NCI-H2029 (cell line): ENCODE measurements at regions not wholly inside any gene's neighbourhood (a gene's known extent, or its start where the extent isn't known, plus 50 kb on each side); places are given as distances from the start of the nearest gene placed in this dataset.

Source experiments
- DNase-seq: peaks from one replicate; lab custom pipeline; 2025; lab: John Stamatoyannopoulos, UW

DNA sequence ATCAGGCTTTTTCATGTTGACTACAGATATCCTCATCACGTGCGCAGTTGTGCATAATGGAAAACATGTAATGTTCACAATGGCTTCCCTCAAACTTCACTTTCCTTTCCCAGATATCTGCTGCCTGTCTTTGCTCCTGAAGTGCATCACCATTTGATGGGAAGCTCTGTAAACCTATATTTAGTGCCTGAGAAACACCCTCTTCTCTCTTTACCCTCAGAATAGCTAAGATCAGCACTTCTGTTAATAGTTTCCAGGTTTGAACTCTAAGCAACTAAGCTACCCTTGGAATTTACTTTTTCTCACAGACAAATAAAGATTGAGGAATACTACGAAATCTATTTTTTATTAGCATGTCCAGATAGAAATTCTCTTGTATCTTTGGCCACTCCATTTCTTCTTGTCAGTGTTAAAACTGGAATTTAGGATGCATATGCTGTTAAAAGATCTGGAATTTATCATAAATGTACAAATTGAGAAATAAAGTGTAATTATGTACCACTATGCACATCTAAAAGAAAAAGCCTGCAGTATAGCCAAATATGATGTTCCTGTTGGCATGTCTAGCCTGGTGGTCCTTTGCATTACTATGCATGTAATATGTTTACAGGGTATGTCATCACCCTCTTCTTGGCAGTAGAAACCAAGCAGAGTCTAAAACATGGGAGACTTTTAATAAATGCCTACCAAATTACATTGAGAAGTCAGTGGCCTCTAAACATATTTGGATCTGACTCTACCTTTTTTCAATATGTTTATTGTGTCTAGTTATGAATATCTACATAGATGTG, 278.7 kb downstream of the FIGN start:
- DNase-seq: no peak

DNA sequence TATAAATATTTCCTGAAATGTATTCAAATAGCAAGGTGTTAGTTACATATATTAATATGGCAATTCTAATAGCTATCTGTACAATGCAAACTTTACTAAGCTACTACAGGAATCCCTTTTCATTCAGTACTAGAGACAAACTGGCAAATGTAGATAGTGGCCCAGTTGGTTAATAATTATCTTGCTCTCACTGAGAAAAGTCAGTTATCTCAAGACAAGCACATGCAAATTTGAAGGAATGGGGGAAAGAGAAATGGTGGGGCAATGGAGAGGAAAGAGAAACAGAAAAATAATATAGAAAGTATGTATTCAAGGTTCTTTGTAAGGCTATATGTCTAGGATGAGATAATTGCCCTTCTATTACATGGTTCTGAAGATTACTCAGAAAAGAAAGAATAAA, 280.0 kb downstream of the FIGN start:
- no peak for DNase-seq

DNA sequence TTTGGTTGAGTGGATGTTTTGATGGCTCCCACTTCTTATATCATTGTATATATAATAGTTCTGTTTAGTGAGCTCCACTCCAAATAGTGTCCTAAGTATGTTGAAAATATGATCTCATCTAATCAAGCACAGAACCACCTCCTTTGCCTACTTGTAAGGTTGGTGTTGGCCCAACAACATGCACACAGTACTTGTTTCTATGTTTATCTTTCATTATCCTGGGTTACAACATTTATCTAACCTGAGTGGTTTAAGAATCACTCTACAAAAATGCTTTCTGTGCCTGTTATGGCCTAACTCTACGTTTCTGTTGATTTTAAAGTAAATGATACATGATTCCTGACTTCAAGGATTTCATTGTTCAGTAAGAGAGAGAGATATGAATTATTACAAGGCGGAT, 281.9 kb downstream of the FIGN start:
- DNase-seq: no peak

DNA sequence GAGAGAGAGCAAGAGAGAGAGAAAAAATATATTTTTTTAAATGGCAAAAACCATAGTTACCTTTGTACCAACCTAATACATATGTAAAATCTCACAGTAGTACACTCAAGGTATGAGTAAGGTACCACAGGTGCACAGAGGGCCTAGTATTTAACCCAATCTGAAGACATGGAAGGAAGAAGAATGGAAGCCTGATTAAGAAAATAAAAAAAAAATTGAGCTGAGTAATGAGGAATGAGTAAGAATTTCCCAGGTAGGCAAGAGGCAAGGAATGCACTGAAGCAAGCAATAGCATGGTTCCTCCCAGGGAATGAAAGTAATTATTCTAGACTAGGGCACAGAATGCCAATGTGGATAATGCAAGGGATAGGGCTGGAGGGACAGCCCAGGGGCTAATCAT, 294.2 kb downstream of the FIGN start:
- DNase-seq: no peak

DNA sequence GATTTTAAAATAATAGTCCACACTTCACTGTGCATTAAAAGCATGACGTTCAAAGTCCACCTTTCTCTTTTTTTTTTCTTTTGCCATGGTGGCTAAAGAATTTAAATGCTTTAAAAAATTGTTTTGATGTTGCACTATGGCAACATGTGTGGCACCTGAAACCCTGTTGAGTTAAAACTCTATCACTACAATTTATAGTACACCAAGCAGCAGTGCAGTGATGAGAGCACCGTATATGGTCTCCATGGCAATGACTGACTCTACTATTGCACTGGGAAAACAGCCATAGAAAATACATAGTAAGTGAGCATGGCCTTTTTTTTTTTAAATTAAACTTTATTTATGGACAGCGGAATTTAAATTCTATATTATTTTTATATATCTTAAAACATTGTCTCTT, 298.8 kb downstream of the FIGN start:
- no peak for DNase-seq

DNA sequence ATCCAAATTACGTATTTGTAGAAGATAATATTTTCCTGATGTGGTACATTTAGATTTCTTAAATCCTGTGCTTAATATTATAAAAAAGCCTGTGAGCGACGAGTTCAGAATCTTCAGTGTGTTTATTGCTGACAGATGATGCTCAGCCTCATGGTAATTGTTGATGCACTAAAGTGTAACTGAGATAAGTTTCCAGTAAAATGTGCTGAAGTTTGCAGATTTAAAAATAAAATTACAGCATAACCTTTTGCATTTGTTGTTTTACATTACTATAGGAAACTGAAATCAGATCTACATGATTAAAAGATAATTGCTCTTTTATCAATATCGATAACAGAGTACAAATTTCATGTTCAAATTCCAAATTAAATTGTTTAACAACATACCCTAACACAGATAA, 307.6 kb downstream of the FIGN start:
- DNase-seq: no peak

DNA sequence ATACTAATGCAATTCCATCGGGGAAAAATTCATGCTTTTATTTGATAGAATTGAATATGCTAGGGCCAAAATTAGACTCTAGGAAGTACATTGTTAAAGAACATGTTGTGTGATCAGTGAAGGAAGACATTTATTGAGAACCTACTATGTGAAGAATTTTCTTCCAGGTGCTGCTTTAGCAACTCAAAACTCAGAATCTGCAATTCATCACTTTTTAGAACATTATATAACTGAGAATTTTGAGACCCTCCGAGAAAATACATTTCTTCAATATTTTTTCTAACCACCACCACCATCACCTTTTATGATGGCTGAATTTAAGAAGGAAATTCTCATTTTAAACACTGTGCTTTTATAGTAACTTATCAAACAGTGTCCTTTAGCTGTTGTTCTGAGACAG, 315.2 kb downstream of the FIGN start:
- DNase-seq: no peak

DNA sequence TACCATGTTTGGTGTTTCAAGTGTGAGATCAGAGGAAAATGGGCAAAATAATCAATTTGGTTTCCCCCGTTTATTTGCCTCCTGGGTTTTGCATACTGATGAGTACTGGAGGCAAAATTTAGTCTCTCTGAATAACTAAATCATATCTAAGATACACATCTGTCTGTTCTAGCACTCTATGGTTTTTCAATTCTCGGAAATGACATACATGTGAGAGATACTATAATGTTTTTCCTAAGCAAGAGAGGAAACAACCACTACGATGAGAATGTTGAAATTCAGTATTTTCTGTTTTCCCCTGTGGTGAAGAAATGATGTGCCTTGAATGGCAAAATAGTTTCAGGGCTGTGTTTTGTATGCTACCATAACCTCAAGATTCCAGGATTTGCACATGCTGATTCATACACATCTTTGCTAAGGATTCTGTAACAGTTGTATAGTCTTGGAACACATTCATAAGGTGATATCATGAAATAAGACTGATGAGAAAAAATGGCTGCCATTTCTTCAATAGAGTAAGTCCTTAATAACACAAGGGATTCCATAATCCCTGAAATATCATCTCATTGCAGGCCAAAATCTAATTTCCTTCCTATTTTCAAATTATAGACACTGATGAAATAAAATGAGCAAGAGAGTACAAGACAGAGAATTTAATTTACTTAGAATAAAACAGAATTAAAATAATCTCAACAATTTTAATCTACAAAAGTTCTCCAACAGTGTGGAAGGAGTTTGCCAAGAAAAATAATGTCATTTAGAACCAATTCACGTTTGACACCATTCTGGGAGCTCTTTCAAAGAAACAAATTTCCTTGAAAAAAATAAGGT, 316.6 kb downstream of the FIGN start:
- DNase-seq: no peak

DNA sequence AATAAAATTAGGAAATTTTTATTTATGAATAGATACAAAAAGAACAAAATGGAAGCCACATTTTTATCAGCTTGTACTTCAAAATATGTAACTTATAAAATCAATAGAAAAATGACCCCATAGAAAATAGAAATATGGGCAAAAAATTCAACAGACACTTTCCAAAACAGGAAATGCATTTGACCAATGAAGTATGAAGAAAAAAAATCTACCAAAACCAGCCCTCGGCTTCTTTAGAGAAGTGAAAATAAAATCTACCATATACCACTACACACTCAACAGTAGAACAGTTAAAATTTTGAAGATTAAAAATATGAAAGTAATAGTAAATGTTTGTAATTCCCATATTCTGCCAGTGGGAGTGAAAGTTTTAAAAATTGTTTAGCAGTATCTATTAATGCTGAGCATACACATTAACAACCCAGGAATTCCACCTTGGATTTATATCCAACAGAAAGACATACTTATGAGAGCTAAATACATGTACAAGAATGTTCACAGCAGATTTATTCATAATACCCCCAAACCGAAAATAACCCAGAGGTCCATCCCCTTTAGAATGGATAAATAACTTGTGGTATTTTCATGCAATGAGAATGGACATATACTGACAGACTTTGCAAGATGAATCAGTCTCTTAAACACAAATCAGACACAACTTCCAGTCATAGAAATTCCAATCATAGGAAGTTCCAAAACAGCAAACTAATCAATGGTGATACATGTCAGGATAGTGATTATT, 318.0 kb downstream of the FIGN start:
- no peak for DNase-seq

DNA sequence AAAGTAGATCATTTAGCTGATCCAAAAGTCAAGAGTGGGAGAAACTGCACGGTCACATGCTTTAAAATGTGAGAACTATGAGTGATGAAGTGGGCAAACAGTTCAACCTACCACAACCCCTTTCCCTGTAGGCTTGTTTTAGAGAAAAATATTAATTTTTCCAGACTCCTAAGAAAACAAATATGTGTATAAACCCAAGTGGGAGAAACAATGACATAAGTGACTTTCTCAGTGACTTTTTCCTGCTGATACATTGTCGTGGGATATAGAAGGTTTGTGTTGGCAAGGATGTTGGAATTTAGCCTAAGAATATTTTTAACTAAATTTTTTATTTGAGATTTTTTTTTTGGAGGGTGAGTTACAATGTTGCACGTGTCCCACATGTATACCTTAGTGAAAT, 321.7 kb downstream of the FIGN start:
- no peak for DNase-seq

DNA sequence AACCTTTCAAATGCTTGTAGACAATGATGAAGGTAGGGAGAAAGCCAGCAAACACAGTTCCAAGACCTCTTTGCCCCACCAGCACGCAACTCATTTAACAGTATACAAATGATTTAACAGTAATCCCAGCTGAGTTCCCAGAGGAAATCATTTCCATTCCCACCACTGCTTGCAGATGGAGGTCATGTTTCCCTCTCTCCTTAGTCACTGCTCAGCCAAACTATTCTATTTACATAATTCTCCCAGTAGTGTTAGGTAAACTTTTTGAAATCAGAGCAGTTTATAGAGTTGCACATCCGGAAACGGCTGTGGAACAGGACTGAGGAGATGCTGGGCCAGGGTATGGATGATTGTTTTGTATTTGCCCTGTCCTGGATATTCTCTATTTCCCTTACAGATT, 328.5 kb downstream of the FIGN start:
- no peak for DNase-seq

DNA sequence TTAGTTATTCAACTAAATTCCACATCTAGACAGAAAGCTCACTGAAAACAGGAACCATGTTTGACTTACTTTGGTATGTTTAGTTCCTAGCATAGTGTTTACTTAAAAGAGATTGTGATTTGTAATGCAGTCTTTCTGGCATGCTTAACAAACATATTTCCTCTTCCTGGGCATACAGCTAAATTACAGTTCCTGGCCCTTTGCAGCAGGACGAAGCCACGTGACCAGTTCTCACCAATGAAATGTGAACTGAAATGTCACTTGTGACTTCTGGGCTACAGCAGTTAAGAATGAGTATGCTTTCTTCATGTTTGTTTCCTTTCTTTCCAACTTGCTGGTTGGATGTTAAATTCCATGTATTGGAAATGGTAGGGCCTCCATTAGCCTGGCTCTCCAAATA, 330.5 kb downstream of the FIGN start:
- DNase-seq: no peak

DNA sequence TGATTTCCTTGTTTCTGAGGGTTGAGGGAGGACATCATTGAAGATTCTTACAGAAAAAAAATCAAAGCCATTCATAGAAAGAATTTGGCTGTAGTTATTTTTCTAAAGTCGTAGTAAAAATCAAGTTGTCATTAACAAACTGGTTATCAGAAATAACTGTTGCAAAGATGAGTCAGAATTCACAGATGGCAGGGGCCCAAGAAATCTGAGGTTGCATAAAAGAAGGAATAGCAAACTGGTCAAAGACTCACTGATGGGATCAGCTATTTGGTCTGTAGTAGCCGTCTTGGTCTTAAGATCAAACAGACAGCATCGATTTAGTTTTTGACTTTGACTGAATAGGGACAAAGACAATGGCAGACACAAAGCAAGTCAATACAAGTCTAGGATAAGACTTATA, 334.3 kb downstream of the FIGN start:
- DNase-seq: no peak

DNA sequence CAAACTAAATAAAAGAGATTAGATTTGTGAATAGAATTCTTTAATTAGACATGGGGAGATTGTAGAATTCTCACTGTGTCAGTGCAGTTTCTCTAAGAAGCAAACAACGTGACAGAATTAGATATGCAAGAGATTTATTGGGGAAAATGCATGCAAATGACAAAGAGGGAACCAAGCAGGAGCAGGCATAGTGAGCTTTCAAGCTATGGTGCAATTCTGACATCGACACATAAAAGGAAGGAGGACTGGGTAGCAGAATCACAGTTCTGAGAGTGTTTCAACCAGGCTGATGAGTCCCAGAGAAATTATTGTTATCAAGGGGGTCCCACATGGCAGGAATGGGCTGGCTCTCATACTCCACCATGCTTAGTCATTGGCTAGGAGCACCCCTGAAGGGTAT, 338.4 kb downstream of the FIGN start:
- DNase-seq: no peak

DNA sequence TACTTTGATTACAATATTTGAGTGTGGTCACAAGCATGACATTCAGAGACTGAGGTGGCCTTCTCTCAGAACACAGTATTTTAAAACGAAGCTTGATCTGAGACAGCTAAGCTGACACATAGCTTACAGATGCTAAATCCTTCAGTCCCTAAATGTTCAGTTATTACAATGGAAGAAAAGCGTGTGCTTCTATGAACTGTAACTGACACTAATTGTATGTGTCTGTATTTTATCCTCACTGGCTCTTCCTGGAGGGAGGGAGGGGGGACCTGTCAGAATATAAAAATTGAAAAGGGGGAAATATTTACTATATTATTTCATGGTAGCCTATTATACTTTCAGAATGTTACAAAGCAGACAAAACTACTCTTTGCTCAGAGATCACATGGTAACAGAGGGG, 340.2 kb downstream of the FIGN start:
- no peak for DNase-seq

DNA sequence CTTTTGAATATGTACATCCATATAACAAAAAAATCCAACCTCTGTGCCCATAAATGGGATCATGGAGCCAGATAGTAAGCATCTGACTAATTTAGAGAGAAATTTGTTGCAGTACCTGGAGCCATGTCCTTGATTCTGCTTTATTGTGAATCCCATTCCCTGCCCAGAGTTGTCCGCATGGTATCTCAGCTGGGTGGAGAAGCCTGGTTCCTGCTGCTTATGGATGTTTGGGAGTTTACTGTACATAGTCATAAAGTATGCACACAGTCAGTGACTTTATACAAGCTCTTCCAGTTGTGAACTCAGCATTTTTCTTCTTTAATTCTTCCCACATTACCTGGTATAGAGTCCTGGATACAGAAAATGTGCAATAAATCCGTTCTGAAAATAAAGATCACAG, 346.0 kb downstream of the FIGN start:
- DNase-seq: no peak

DNA sequence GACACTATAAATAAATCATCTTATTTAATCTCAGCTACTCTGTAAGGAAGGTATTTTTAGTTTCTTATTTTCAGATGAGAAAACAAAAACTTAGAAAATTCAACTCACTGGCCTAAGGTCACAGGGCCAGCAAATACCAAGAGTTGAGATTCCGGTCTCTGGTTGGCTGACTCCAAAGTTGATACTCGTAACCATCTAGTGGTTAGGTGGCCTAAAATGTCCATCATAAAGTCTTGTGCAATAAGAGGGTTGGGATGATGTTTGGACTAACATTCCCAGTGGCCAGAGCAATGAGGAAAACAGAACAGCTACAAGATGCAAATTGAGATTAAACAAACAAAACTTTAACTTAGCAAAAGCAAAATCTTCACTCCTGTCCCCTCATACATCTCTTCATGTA, 360.3 kb downstream of the FIGN start:
- DNase-seq: no peak

DNA sequence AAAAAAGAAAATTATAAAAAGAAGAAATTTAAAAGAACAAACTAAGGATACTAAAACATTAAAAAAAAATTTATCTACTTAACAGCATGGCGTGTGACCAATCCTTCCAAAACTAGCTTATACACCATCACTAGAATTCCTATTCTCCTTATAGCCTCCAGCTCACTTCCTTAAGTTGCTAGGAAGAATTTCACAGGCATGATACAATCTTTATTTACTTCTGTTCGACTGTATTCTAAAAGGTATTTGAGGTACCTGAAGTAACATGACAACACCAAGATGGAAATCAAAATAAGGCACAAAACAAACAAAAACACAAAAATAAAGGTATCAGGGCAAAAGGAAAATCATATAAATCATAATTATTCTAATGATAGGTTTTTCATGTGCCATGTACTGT, 360.7 kb downstream of the FIGN start:
- no peak for DNase-seq

DNA sequence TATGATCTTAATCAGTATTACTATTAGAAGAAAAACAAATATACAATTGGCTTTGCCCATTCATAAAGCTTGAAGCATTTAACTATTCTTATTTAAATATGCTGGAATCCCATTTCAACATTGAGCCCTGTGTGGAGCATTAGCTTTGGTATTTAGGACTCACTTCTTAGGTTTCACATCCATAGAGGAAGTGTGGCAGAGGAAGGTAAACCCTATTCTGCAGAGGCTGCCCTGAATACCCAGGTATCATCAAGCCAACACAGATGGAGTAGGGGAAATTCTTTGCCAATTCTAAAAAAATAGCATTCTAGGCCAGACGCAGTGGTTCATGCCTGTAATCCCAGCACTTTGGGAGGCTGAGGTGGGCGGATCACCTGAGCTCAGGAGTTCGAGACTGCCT, 361.5 kb downstream of the FIGN start:
- no peak for DNase-seq

DNA sequence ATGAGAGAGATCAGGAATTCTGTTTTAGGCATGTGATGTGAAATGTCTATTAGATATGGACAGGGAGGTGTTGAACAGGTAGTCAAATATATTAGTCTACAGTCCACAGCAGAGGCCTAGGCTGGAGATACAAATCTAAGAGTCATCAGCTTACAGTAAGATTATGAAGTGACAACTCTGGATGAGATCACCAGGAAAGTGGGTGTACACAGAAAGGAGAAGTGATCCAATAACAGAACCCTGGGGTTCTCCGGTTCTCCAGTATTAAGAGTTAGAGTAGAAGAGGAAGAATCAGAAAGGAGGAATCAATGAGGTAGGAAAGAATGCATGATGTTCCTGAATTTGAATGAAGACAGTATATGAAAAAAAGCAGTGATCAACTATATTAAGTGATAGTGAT, 362.3 kb downstream of the FIGN start:
- DNase-seq: no peak

DNA sequence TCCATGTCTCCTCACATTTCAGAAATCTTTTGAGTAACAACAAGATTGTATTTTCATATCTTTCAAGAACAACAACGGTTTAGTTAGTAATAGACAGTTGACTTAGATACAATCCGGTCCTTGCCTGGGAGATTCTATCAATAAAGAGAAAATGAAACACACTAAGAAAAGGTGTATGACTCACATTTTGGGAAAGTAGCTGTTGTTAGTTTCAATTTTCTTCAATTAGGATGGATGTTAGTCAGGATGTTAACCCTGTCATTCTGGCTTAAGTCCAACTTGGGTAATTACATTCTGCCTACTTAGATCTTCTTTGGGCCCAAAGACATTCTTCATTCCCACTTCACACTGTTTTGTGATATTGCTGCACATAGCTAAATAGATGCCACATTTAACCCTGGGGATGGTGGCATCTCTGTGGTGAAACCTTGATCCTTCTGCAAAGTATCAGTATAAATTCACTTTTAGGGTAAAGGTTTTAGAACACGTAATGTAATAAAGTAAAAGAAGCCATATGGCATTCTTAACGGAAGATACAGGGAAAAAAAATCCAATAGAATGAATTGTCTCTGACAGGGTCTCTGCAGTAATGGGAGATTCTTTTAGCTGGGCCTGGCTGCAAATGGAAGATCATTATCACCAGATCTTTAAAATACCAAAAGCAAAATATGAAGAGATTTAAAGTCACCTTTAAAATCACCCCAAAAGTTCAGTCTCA, 365.5 kb downstream of the FIGN start:
- no peak for DNase-seq

DNA sequence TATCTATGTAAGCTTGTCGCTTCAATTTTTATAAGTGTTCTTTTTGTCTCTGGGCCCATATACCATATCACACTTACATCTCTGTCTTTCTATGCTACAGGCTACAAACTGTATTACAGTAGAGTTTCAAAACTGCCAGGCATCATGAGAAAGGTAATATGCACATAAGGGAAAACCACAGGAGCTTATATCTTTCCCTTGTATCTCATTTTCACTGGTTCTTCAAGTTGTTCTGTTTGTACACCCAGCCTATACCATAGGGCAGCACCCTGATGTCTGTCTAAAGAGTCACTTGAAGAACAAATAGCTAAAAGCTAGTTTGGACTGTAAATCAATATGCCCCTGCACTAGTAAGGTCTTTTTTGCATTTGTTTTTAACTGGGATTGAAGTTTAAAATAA, 366.7 kb downstream of the FIGN start:
- DNase-seq: no peak
